ENCODE measurements at regions not wholly inside any gene's neighbourhood (a gene's known extent, or its start where the extent isn't known, plus 50 kb on each side); places are given as distances from the start of the nearest gene placed in this dataset.
A peak's percentile ranks its signal among the peaks of the same experiment; 100 is the strongest.

GRCh38 chr20:6566821-6567220 lies 200.7 kb upstream of the BMP2 start:
- DNase-seq = no peak

DNA sequence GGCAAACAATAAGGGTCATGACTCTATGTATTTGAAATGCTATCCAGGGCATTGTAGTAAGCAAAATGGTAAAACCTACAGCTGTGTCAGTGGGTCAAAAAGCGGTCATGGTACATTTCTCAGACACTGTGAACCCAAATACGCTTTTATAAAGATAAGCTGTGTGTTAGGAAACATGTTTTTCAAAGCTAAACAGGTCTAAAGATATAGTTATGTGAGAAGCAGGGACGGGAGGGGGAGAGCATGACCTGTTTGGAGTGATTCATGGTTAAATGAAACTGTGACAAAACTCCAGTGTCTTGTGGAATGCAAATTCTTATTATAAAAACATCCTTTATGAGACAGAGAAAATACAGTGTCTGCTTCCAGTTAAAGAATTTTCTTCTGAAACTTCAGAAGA lies 205.4 kb upstream of the BMP2 start:
- no peak for DNase-seq

GRCh38 chr20:6560978-6561377 lies 206.5 kb upstream of the BMP2 start:
- no peak for DNase-seq

DNA sequence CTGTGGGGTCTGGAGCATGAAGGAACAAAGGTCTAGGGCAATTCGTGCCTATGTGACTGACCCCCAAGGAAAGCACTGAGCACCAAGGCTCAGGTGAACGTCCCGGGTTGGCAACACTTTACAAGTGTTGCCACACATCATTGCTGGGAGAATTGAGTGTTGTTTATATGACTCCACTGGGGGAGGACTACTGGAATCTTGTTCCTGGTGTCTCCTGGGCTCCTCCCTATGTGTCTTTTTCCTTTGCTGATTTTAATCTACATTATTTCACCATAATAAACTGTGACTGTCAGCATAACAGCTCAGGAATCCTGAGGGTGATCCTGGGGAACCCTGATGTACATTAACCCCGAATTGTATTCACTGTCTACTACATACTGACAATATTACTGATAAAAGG lies 207.7 kb upstream of the BMP2 start:
- no peak for DNase-seq

DNA sequence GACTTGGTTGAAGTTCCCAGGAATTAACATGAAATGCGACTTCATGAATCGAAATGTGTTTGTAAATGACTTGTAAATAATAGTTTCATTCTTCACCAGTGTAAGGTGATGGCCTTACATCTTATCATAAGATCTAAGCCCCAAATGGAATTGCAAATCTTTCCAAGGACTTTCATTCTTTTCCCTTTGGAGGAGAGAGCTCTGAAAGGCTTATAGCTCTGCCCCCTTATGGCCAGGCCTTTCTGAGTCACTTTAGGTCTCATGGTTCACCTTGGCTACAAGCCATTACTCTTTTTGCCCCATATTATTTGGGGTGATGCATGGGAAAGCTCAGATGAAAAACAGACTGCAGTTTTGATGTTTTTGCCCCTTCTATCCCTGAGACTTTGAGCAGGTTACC lies 209.1 kb upstream of the BMP2 start:
- no peak for DNase-seq

DNA sequence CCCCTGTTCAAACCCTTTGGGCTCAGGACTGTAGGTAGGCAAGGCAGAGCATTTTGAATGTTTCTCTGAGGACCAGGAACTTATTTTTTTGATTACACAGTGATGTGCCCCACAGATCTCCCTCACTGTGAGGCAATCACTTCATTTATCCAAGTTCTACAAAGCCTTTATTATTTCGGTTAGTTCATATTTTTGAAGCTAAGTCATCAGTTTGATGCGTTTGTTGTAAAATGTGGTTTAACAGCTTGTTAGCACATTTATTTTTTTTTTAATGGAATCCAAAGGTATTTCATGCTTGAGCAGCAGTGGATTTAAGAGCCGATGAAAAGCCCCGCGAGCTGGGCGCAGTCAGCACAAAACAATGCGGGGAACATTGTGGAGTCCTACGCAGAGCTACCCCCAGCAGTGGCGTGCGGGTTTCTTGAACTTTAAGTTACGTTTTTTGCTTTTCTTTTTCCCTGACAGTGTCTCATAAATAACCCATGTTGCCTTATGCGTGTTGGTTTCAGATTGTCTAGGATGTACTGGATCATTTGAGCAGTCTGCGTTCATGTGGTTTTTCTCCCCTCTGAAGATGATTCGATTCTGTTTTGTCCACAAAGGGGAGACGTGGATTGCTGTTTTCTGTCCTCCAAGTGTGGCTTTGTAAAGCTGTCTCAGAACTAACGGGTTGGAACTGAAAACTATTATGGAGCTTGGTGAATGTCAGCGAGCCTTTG lies 233.6 kb upstream of the BMP2 start:
- peak in 1 of 58 donors; percentile 2 for DNase-seq

GRCh38 chr20:6533351-6533750 lies 234.1 kb upstream of the BMP2 start:
- no peak for DNase-seq

GRCh38 chr20:6530779-6531315 lies 236.6 kb upstream of the BMP2 start:
- DNase-seq = no peak

DNA sequence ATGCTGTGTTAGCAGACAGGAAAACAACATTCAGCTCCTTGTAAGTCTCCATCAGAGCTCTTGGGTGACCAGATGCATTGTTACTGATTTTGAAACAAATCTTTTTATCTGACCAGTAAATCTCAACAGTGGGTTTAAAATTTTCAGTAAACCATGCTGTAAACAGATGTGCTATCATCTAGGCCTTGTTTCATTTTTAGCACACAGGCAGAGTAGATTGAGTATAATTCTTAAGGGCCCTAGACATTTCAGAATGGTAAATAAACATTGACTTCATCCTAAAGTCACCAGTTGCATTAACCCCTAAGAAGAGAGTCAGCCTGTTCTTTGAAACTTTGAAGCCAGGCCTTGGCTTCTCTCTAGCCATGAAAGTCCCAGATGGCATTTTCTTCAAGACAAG lies 237.2 kb upstream of the BMP2 start:
- DNase-seq = no peak

DNA sequence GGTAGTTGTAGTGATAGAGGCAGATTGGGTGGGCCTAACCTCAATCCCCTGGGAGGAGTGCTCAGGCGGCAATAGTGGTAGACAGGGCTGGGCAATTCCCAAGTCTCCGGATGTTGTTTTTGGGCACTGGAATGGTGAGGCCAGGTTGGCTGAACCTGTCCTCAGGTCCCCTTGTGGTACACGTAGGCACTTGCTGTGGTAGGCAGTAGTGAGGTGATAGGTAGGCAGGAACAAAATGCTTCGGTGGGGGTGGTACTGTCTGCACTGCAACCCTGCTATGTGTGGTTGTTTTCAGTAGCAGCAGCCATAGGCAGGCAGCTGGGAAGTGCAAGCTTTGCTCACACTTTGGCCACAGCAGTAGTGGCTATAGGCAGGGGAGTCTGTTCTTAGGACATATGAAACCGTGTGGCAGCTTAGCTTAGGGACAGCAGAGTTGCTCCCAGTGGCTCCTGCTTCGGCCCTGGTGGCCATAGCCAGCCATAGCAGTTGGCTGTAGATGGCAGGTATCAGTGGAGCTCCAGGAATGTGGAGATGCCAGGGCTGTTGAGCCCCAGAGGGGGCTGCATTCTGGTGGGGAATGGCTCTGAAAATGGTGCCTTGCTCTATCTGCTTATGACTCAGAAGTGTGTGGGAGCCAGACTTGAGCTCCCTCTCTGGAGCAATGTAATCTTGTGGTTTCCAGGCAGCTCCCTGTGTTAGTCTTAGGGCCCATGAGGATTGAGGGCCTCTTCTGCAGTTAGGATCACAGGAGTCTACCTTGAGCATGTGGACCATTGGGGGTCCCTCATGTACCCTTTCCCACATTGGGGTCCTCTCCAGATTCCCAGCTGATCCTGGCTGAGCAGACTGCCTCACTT lies 241.8 kb upstream of the BMP2 start:
- DNase-seq = no peak

GRCh38 chr20:6524305-6524704 lies 243.2 kb upstream of the BMP2 start:
- DNase-seq = no peak

GRCh38 chr20:6519556-6519955 lies 247.9 kb upstream of the BMP2 start:
- DNase-seq = no peak

- DNase-seq = no peak
Observed at GRCh38 chr20:6515261-6515660, 252.2 kb upstream of the BMP2 start.

DNA sequence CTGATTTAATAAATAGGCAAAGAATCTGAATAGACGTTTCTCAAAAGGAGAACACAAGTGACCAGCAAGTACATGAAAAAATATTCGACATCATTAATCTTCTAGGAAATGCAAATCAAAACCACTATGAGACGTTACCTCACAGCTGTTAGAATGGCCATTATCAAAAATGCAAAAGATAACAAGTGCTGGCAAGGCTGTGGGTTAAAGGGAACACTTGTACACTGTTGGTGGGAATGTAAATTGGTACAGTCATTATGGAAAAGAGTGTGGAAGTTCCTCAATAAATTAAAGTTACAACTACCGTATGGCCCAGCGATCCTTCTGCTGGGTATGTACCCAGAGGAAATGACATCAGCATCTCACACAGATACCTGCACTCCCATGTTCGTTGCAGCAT lies 253.9 kb upstream of the BMP2 start:
- DNase-seq = no peak

DNA sequence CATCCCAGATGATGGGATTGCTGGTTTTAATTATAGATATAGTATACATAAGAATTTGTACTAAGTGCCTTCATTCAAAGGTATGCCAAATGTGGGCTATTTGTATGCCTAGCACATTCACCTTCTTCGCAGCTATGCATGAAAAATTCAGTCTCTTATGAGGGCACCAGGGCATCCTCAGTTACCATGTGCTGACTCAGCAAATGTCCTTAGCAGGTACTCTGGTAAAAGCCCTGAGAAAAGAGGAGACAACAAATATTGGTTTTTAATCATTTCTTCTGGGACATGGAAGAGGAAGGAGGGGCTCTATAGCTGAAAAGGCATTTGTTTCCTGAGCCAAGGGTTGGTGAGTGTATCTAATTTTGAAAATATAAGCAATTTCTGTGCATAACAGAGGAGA lies 258.1 kb upstream of the BMP2 start:
- no peak for DNase-seq

GRCh38 chr20:6506906-6507305 lies 260.6 kb upstream of the BMP2 start:
- no peak for DNase-seq

- no peak for DNase-seq
Observed at GRCh38 chr20:6504826-6505225, 262.7 kb upstream of the BMP2 start.

GRCh38 chr20:6504179-6504578 lies 263.3 kb upstream of the BMP2 start:
- no peak for DNase-seq

DNA sequence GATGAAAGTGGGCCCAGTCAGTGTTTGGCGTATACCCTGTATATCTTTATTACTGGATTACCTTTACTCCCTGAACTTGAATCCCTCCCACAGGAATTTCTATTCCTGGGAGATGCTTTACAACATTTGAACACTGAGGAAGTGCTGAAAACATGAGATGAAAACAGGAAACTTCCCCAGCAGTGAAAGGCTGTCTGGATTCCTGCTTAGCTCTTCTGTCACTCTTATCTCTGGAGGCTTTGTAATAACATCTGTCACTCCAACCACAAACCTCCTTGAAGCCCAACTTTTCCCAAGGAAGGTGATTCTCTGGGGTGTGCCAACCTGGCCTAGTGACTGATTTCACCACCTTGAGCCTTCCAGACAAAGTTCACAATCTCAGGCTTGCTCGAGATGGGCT lies 264.5 kb upstream of the BMP2 start:
- no peak for DNase-seq

DNA sequence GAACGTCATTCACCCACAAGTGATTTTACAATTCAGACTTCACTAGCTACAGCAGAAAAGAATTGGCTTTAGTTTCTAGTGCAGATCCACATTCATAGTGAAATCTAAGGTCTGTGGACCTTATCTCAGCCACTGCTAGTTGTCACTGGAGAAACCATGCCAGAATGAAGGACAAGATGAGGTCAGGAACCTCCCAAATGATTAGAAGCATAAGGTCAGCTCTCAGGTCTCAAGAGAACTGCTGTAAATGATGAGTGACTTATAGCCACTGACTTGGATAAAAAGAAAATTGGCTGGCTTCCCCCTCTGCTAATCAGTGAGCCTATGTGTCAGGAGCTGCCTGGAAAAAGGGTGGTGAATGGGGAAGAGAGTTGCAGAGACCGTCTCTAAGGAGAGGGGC lies 265.3 kb upstream of the BMP2 start:
- no peak for DNase-seq

- DNase-seq = no peak
Observed at GRCh38 chr20:6501061-6501460, 266.4 kb upstream of the BMP2 start.

- no peak for DNase-seq
Observed at GRCh38 chr20:6499566-6499965, 267.9 kb upstream of the BMP2 start.

- no peak for DNase-seq
Observed at GRCh38 chr20:6496874-6497273, 270.6 kb upstream of the BMP2 start.

Data from anterior cingulate cortex (tissue), 58 donors.